ENCODE measurements at regions not wholly inside any gene's neighbourhood (a gene's known extent, or its start where the extent isn't known, plus 50 kb on each side); places are given as distances from the start of the nearest gene placed in this dataset.

GRCh38 chr19:30314805-30315155 lies 57.4 kb upstream of the ZNF536 start:
- TF ChIP-seq POLR2A (IDR thresholded peaks at IDR 0.05) (no peak), CTCF (IDR thresholded peaks at IDR 0.05) (no peak)
